ENCODE measurements at regions not wholly inside any gene's neighbourhood (a gene's known extent, or its start where the extent isn't known, plus 50 kb on each side); places are given as distances from the start of the nearest gene placed in this dataset.

DNA sequence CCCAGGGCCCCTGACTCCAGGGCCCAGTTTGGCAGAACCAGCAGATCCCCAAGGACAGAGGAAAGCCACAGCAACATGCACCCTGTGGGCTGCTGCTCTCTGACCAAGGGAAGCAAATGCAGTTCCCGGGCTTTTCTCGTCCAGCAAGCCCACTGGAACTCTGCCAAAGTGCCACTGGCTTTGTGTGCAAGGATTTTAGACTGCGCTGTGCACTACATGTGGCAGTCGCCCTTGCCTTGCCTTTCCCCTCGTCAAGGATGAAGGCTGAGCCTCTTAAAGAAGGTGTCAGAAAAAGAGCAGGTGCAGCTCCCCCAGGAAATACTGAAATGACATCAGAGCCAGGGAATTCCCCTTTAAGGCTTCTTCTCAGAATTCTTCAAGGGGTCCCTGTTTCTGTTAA, 199.2 kb downstream of the TFCP2L1 start:
- TF ChIP-seq, protein P1, sequence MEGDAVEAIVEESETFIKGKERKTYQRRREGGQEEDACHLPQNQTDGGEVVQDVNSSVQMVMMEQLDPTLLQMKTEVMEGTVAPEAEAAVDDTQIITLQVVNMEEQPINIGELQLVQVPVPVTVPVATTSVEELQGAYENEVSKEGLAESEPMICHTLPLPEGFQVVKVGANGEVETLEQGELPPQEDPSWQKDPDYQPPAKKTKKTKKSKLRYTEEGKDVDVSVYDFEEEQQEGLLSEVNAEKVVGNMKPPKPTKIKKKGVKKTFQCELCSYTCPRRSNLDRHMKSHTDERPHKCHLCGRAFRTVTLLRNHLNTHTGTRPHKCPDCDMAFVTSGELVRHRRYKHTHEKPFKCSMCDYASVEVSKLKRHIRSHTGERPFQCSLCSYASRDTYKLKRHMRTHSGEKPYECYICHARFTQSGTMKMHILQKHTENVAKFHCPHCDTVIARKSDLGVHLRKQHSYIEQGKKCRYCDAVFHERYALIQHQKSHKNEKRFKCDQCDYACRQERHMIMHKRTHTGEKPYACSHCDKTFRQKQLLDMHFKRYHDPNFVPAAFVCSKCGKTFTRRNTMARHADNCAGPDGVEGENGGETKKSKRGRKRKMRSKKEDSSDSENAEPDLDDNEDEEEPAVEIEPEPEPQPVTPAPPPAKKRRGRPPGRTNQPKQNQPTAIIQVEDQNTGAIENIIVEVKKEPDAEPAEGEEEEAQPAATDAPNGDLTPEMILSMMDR (IDR thresholded peaks at IDR 0.05), result no peak
- TF ChIP-seq POLR2A (IDR thresholded peaks at IDR 0.05), result no peak

Data from stomach (tissue), 4 donors.